ENCODE measurements at regions not wholly inside any gene's neighbourhood (a gene's known extent, or its start where the extent isn't known, plus 50 kb on each side); places are given as distances from the start of the nearest gene placed in this dataset.

GRCh38 chr18:55110436-55110835, 151.2 kb upstream of the CCDC68 start:
- TF ChIP-seq ZNF214 (tag by site-specific recombination; IDR thresholded peaks at IDR 0.05; ENCODE audit: borderline replicate concordance) (no peak), EGR2 (tag by site-specific recombination; IDR thresholded peaks at IDR 0.05; ENCODE audit: low read depth) (no peak), ZFP69B (tag by site-specific recombination; IDR thresholded peaks at IDR 0.05) (no peak), ZNF610 (tag by site-specific recombination; IDR thresholded peaks at IDR 0.05; ENCODE audit: borderline replicate concordance) (no peak), HIC1 (tag by site-specific recombination; IDR thresholded peaks at IDR 0.05) (no peak), ZNF366 (tag by site-specific recombination; conservative IDR thresholded peaks at IDR 0.05) (no peak), REPIN1 (tag by site-specific recombination; IDR thresholded peaks at IDR 0.05; ENCODE audit: low read depth) (no peak), ZNF121 (tag by site-specific recombination; IDR thresholded peaks at IDR 0.05) (no peak), OSR2 (tag by site-specific recombination; IDR thresholded peaks at IDR 0.05) (no peak), CTCF (tag by site-specific recombination; IDR thresholded peaks at IDR 0.05) (no peak), ZNF560 (tag by site-specific recombination; IDR thresholded peaks at IDR 0.05; ENCODE audit: borderline replicate concordance) (no peak), AEBP2 (tag by site-specific recombination; IDR thresholded peaks at IDR 0.05; ENCODE audit: borderline replicate concordance) (no peak)
- TF ChIP-seq, protein P1, sequence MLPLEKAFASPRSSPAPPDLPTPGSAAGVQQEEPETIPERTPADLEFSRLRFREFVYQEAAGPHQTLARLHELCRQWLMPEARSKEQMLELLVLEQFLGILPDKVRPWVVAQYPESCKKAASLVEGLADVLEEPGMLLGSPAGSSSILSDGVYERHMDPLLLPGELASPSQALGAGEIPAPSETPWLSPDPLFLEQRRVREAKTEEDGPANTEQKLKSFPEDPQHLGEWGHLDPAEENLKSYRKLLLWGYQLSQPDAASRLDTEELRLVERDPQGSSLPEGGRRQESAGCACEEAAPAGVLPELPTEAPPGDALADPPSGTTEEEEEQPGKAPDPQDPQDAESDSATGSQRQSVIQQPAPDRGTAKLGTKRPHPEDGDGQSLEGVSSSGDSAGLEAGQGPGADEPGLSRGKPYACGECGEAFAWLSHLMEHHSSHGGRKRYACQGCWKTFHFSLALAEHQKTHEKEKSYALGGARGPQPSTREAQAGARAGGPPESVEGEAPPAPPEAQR (tag by site-specific recombination; IDR thresholded peaks at IDR 0.05): no peak
- no peaks in the 10 kb centered on the region for H3K4me1 ChIP-seq (ENCODE audit: control insufficient read depth, insufficient read depth, low read length)
- no peak overlapping the region for H3K4me3 ChIP-seq (ENCODE audit: low read depth, low read length)
- ChIA-PET CTCF (no interaction called here), POLR2A (no interaction called here)
- H3K9me3 ChIP-seq (ENCODE audit: control insufficient read depth, insufficient read depth, low read depth, low read length): no peaks in the 10 kb centered on the region
- H3K36me3 ChIP-seq (ENCODE audit: control insufficient read depth in 2 of 2, insufficient read depth in 1 of 2, low read length in 2 of 2): no peaks in the 10 kb centered on the region
- H3K27ac ChIP-seq (ENCODE audit: extremely low read depth, low read depth, low read length): no peak overlapping the region

- Histone ChIP-seq H3K27ac (ENCODE audit: extremely low read depth, low read depth, low read length) (no peak overlapping the region), H3K4me3 (ENCODE audit: low read depth, low read length) (no peak overlapping the region), H3K4me1 (ENCODE audit: control insufficient read depth, insufficient read depth, low read length) (no peaks in the 10 kb centered on the region), H3K36me3 (ENCODE audit: control insufficient read depth in 2 of 2, insufficient read depth in 1 of 2, low read length in 2 of 2) (no peaks in the 10 kb centered on the region), H3K9me3 (ENCODE audit: control insufficient read depth, insufficient read depth, low read depth, low read length) (no peaks in the 10 kb centered on the region)
- ChIA-PET POLR2A (no interaction called here), CTCF (no interaction called here)
- TF ChIP-seq GLIS1 (tag by site-specific recombination; IDR thresholded peaks at IDR 0.05) (no peak), ZNF513 (tag by site-specific recombination; IDR thresholded peaks at IDR 0.05) (no peak)
Measured at GRCh38 chr18:55109818-55110414, 150.7 kb upstream of the CCDC68 start.

Data from HEK293 (cell line).